H54 (cell line): ENCODE measurements at regions not wholly inside any gene's neighbourhood (a gene's known extent, or its start where the extent isn't known, plus 50 kb on each side); places are given as distances from the start of the nearest gene placed in this dataset.

Source experiments
- DNase-seq: peaks from one replicate; pipeline ENCODE4 v3.0.0; 2011; ENCODE audit warnings: low spot score, mixed read lengths; ENCODE audit not compliant: insufficient read length
- FAIRE-seq: peaks from 3 replicates; lab custom pipeline; 2011; peaks lifted over from hg19 to GRCh38; lab: Jason Lieb, UNC
- POLR2A ChIP-seq: IDR thresholded peaks from 2 replicates; pipeline ENCODE4 v1.6.1; 2011; ENCODE audit warnings: low read depth, mild to moderate bottlenecking, low read length

DNA sequence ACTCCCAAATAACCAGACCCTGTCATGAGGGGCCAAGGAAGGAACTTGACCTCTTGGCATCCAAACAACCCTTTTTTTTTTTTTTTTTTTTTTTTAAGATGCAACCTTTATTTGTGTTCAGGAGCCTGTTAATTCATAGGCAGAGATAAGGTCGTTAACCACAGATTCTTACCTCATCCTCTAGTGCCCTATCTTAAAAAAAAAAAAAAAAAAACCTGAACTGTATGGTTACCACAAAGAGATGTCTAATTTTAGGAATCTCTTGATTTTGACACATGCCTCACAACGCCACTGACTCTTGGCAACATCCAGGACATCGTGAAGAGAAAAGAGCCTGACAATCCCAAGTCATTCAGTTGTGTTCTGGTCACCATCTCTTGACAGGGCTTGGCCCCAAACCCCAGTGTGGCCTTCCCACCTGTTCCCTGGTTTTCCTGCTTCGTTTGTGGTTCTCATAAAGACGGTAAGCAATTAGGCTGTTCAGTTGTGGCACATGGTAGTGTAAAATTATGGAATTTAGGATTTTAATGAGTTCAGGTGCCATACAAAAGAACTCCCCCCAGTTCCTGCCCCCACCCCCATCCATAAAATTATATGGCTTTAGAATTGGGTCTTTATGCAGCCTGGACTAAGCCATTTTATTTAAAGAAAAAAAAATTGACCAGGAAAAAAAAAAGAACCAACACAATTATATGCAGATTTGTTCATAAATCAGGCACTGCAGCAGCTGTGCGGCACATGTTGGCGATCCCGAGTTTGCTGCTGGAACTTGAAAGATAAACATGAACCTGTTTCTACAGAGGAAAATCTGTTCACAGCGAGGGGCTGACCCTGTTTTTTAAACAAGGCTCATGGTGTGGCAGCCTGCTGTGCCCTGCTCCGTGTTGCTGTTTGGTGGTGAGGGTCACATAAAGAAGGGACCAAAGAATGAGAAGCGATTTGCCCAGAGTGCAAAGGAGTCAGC lies 267.8 kb upstream of the CLINT1 start:
- FAIRE-seq (no peak), DNase-seq (no peak)
- TF ChIP-seq POLR2A = no peak

DNA sequence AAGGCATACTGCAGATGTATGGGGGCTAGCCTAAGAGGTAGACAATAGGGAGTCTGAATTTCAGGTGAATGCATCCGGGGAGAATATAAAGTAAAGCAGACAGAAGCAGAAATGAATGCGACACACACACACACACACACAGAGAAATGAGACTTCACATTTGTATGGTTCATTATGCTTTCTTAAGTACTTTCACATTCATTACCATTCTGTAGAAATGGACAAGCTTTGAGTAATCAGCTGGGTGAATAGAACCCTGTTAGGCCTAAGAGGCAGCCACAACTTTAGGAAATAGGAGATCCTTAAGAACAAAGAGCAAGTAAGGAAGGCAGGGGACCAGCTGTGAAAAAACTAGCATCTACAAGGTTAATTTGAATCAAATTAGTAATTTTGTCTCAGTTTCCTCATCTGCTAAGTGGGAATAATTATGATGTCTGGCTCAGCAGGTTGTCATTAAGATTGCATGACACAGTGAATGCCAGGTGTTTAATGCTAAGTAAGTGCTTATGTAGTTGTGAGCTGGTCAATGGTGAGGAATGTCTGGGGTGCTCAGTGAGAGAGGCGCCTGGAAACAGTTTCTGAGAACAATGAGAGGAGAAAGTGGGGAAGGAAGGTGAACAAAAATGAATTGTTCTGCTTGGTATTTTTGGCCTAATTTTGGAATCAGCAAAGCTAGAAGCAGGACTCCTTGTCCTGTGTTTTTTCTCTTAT lies 265.8 kb upstream of the CLINT1 start:
- no peak for DNase-seq
- FAIRE-seq = no peak
- no peak for TF ChIP-seq POLR2A

DNA sequence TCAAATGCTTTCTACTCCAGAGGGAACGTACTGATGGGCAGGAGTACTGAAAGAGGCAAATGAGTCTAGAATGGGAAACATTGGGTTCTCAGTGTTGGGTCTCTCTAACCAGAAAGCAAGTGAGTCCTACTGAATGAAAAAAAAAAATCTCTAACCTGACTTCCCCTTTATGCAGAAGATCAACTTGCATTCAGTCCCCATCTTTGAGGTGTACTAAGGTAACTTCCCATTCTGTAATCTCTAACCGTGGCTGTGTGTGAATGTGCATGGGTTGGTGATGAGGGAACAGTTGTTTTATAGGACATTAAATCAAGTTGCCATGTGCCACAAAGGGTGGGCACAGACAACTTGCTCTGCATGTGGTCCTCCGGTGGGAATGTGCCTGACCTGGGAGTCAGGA lies 264.6 kb upstream of the CLINT1 start:
- FAIRE-seq (no peak), DNase-seq (no peak)
- no peak for TF ChIP-seq POLR2A

DNA sequence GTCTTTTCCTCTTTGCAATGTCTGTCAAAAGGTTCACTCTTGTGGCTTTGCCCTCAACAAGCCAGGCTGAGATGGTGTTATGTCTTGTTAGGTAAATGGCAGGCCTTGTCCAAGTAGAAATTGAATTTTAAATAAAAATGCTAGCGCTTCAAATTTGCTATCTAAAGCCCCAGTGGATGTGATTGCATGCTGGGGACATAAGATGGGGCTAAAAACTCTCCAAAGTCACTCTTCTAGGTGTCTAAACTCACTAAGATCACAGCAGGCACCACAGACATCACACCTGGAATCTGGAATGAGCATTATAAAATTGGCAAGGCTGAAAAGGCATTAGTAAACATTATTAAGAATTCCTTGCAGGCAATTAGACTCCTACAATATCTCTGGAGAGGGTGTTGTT lies 262.7 kb upstream of the CLINT1 start:
- DNase-seq = no peak
- no peak for TF ChIP-seq POLR2A
- no peak for FAIRE-seq

DNA sequence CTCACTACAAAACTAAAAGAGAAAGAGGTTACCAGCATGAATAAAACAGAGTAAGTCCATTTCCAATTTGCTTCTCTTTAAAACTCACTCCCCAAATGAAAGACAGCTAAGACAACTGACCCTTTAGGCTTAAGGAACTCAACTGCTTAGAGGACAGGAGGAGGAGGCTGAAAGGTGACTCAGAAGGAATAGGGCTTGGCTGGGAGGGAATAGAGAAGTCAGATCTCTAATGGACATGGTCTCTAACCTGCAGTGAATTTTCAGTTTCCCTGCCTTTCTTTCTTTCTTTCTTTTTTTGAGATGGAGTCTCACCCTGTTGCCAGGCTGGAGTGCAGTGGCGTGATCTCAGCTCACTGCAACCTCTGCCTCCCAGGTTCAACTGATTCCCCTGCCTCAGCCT lies 261.8 kb upstream of the CLINT1 start:
- DNase-seq = no peak
- no peak for TF ChIP-seq POLR2A
- FAIRE-seq = no peak

DNA sequence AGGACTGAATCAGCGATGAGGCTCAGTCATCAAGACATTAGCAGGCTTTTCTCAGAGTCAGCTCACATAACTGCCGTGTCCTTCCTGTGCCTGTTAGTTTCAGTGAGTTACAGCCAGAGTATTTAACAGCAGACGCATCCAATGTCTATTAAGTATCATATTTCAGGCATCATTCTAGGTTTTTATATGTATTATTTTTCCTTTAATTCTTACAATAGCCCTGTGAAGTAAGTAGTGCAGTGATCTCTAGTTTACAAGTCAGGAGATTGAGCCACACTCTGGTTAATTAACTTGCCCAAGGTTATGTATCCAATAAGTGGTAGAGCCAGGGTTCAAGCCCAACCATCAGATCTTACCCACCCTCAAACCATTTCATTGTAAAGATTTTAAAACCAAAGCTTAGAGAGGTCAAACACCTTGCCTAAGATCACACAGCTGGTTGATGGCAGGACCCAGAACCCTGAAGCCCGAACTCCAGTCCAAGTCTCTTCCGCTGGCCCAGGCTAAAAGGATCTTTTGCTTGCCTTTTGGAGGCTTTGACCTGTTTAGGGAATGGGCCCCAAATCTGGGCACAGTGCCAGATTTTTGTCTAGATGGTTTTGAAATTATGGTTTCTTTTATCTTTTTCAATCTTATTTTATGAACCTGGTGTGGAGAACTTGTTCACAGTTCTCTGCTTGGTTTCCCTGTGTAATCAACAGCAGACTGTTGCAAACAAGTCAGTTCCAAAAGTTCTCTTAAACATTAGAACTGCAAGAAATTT lies 261.2 kb upstream of the CLINT1 start:
- no peak for TF ChIP-seq POLR2A
- DNase-seq = no peak

DNA sequence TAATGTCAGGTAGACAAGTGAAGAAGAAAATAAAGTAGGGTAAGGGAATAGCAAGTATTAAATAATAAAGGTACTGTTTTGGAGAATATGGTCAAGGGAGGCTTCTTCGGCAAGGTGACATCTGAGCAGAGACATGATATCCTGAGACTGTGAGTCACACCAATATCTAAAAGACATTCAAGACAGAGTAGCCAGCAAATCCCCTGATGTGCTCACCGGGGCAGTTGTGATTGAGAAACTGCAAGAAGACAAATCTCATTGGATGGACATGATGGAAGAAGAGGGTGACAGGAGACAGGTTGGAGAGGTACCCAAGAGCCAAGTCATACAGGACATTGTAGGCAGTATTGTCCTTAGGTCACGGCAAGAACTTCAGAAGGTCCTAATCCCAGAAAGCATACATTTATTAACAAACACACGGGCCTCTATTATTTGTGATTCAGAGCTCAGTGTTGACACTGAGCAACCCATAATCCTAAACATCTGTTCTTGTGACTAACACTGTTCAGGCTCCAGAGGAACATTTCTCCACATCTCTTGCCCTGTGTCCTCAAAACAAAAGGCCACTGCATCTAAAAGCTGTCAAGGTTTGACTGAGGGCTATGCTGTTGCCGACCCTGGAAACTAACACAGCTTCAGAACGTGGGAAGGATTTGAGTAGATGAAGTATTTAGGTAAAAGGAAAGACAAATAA lies 258.7 kb upstream of the CLINT1 start:
- no peak for TF ChIP-seq POLR2A
- no peak for FAIRE-seq
- no peak for DNase-seq

More for the DNA sequence above, 261.2 kb upstream of the CLINT1 start:
- no peak for FAIRE-seq

DNA sequence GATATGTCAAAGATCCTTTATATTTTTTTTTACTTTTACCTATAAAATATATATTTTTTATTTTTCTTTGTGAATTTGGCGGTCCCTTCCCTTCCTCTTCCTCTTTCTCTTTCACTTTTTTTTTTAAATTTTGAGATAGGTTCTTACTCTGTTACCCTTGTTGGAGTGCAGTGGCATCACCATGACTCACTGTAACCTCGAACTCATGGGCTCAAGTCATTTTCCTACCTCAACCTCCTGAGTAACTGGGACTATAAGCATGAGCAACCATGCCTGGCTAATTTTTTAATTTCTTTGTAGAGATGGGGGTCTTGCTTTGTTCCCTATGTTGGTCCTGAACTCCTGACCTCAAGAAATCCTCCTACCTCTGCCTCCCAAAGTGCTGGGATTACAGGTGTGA lies 258.0 kb upstream of the CLINT1 start:
- no peak for TF ChIP-seq POLR2A
- no peak for DNase-seq
- FAIRE-seq = no peak

DNA sequence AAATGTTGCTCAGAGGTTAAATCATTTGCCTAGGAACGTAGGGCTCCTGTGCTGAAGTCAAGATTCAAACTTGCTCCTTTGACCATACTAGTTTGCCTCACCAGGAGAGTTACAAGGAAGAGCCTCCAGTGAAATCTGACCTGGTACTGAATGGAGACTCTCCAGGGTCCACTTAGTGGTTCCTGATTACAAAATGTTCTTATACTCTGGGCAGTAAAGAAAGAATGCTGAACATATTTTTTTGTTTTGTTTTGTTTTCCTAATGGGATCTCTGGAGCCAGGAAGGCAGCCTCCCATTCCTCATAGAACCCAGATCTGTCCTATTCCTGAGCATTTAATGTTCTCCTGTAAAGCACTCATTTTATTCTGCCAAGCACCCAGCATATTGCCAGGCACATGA lies 256.5 kb upstream of the CLINT1 start:
- FAIRE-seq (no peak), DNase-seq (no peak)
- TF ChIP-seq POLR2A = no peak

DNA sequence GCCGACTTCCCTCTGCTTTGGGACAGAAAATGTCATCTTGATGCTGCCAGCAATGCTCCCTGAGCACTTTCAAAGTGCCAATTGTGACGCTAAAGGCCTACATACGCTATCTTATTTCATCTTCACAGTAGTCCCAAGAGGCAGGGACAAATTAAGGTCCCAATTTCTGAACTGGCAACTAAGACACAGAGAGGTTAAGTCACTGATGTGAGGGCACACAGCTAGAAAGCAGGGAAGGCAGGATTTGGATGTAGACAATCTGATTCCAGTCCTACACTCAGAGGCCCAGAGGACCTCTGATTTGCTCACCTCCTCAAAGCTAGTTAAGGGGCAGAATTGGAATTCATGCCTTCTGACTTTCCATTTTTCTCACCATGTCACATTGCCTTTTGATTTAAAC lies 249.2 kb upstream of the CLINT1 start:
- no peak for TF ChIP-seq POLR2A
- FAIRE-seq = no peak
- no peak for DNase-seq

DNA sequence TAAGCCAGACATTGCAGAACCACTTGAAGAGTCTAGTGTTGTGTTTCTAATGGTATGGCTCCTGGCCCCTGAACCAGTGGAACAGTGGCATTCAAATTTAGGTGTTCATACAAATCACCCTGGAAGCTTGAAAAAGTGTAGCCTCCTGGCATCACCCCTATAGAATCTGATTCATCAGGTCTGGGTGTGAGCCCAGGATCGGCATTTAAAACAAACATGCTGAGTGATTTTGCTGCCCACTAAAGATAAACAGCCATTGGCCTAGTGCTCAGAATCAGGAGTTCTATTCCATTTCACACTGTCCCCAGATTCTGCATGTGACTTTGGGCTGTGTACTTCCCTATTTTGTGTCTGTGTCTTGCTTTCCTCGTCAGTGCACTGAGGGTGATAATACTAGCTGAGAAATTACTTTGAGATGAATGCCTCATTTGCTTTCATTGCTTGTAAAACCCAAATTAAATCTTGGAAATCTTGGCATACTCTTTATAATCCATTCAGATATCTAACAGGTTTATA lies 241.5 kb upstream of the CLINT1 start:
- FAIRE-seq (no peak), DNase-seq (no peak)
- no peak for TF ChIP-seq POLR2A

DNA sequence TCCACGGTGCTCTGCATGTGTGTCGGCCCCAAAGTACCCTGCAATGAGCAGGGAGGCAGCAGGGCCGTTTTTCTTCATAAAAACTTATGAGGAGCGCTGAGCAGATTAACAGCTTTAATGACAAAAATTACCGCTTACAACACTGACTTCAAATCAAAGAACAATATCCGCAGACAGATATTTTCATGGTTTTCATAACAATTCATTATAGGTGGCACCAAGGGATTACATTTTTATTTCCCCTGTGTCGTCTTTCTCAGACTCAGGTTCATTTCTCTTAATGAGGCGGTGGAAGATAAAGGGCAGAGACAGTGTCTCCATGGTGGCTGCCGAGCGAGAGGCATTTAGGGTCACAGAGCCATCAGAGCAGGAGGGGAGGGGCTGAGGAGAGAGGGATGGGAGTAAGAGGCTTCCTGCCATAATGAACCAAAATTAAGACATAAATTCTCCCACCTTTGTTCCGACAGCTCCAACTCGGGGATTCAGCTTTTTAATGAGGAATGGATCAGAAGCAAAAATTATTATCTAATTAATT lies 240.7 kb upstream of the CLINT1 start:
- DNase-seq (no peak), FAIRE-seq (no peak)
- no peak for TF ChIP-seq POLR2A

DNA sequence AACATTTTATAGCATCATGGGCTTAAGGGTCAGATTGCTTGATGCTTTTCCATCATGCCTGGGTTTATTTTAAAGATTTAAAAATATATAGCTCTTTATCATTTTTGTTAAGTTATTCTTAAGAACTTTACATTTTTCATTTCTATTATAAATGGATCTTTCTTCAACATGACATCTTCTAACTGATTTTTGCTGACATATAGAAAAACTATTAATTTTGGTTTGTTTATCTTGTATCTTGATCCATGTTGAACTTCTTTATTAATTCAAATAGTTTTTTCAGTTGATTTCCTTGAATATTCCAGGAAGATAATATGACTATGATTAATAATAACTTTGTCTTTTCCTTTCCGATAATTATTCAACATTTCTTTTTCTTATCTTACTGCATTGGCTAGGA lies 237.9 kb upstream of the CLINT1 start:
- FAIRE-seq = no peak
- no peak for TF ChIP-seq POLR2A
- no peak for DNase-seq

DNA sequence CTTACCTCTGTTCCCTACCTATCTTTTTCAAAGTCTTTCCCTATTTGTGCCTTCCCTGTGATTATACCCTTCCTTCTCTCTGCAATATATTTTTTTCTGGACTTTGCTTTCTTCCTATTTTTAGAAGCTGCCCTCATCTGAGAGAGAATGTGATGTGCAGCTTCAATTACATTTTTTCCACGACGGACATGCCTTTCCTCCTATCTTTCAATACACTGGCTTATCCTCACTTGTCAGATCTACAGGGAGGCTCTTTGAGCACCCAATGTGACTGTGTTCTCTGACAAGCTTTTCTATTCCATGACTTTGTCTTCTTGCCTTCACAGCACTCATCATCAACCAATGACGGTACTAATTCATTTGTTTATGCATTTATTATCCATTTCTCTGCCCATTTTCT lies 227.9 kb upstream of the CLINT1 start:
- FAIRE-seq = no peak
- no peak for TF ChIP-seq POLR2A
- DNase-seq = no peak
